Pancreas (tissue), 10 donors: ENCODE measurements at regions not wholly inside any gene's neighbourhood (a gene's known extent, or its start where the extent isn't known, plus 50 kb on each side); places are given as distances from the start of the nearest gene placed in this dataset.

Experiments used
- ATAC-seq, 4 donors: fragments of 200-7000 bp; cut with Tn5 transposase; one replicate each; pipeline versions ENCODE4 v1.8.0 to v1.9.1; 2020; ENCODE audit warnings: mild to moderate bottlenecking in 4 of 4, moderate library complexity in 4 of 4
- DNase-seq, 6 donors: peaks; one replicate each; pipeline ENCODE4 v3.0.0-alpha.2; 2020
- FAIRE-seq: peaks from 2 replicates; lab custom pipeline; 2012; peaks lifted over from hg19 to GRCh38; lab: Jason Lieb, UNC
- H3K27ac ChIP-seq, 4 donors: fragments of 200-600 bp; sonication (generic); 1 replicate in 3 of 4; 2 replicates in 1 of 4; pipeline versions ENCODE4 v1.5.0 to v1.8.0; 2020
- H3K27me3 ChIP-seq, 4 donors: fragments of 200-600 bp; one replicate each; pipeline ENCODE4 v1.8.0; 2021
- H3K36me3 ChIP-seq, 3 donors: fragments of 200-600 bp; sonication (generic) in 1 of 3; one replicate each; pipeline versions ENCODE4 v1.5.0 to v1.8.0; 2020 to 2021
- H3K4me1 ChIP-seq, 3 donors: fragments of 200-600 bp; one replicate each; pipeline ENCODE4 v1.8.0; 2021
- H3K4me3 ChIP-seq, 4 donors: fragments of 200-600 bp; sonication (generic) in 2 of 4; one replicate each; pipeline versions ENCODE4 v1.5.0 to v1.8.0; 2020 to 2021
- H3K9me3 ChIP-seq, 4 donors: fragments of 200-600 bp; one replicate each; pipeline ENCODE4 v1.8.0; 2021
- CTCF ChIP-seq, 4 donors: fragments of 200-600 bp; sonication (generic) in 3 of 4; IDR thresholded peaks; one replicate each; pipeline versions ENCODE4 v1.5.0 to v1.8.0; 2021; ENCODE audit warnings: antibody characterized with exemption in 4 of 4
- WGBS, 2 donors: extraction: QIAGEN DNeasy Blood & Tissue Kit; methylation state at CpG; one replicate each; pipeline ENCODE4 v1.1.7; 2013; 5-methylcytosine and 5-hydroxymethylcytosine counted together
- intact Hi-C, 3 donors: fragments of 100-400 bp; cut with DNase I; formaldehyde crosslinking; loops; one replicate each; pipeline versions ENCODE4 v1.11.1 to v1.14.2; 2022
- donor health status: healthy with polysubstance abuse.
- donor health status: DM: no; HTN: no; CAD: no; lungs with moderate emphysema.
- donor health status: DM: no; HTN: no; CAD: no.
- donor health status: control.
- donor health status: control.
- donor health status: Bipolar disorder and iron deficiency.
- donor health status: DM: yes; HTN: yes; CAD: no.
- donor health status: DM: no; HTN: no; CAD: no.
- donor health status: DM: no; HTN: no; CAD: no.
- donor health status: DM: yes; HTN: yes; CAD: no.

GRCh38 chr13:59363313-59363712 lies 800.4 kb downstream of the DIAPH3 start:
- Histone ChIP-seq H3K27ac (no peak overlapping the region), H3K36me3 (no peaks in the 10 kb centered on the region), H3K4me1 (peaks cover 0 to 6% (median 2%) of the 10 kb centered on the region in 3 donors), H3K27me3 (no peaks in the 10 kb centered on the region), H3K9me3 (no peaks in the 10 kb centered on the region), H3K4me3 (no peak overlapping the region)
- TF ChIP-seq CTCF (IDR thresholded peaks at IDR 0.05): no peak
- ATAC-seq (peak in 1 of 4 donors; percentile 17), FAIRE-seq (no peak), DNase-seq (no peak)
- 54 to 65% methylated on average over 3 of the region's 3 CpGs for WGBS, 2 donors
- intact Hi-C loops: no loop called here

- no peak for TF ChIP-seq CTCF (IDR thresholded peaks at IDR 0.05)
- Histone ChIP-seq H3K4me1 (peaks cover 0 to 5% (median 2%) of the 10 kb centered on the region in 3 donors), H3K4me3 (no peak overlapping the region), H3K9me3 (no peaks in the 10 kb centered on the region), H3K27me3 (no peaks in the 10 kb centered on the region), H3K27ac (no peak overlapping the region), H3K36me3 (no peaks in the 10 kb centered on the region)
- DNase-seq (no peak), FAIRE-seq (no peak), ATAC-seq (no peak)
- WGBS, 2 donors: 75 to 76% methylated on average over 4 of the region's 4 CpGs
- intact Hi-C loops: no loop called here
Measured at GRCh38 chr13:59363947-59364346, 799.8 kb downstream of the DIAPH3 start.

GRCh38 chr13:59364641-59365085 lies 799.1 kb downstream of the DIAPH3 start:
- Histone ChIP-seq H3K4me3 (no peak overlapping the region), H3K27ac (no peak overlapping the region), H3K4me1 (peaks cover 0 to 9% (median 5%) of the 10 kb centered on the region in 3 donors), H3K36me3 (no peaks in the 10 kb centered on the region), H3K9me3 (no peaks in the 10 kb centered on the region), H3K27me3 (no peaks in the 10 kb centered on the region)
- 84 to 86% methylated on average over 7 of the region's 7 CpGs for WGBS, 2 donors
- intact Hi-C loops: no loop called here
- no peak for TF ChIP-seq CTCF (IDR thresholded peaks at IDR 0.05)
- DNase-seq (no peak), FAIRE-seq (no peak), ATAC-seq (peak in 3 of 4 donors; percentile 16 to 65 (median 52))

GRCh38 chr13:59367467-59367866 lies 796.3 kb downstream of the DIAPH3 start:
- DNase-seq (no peak), FAIRE-seq (no peak), ATAC-seq (no peak)
- no peaks in the 10 kb centered on the region for H3K9me3 ChIP-seq
- intact Hi-C loops: no loop called here
- no peaks in the 10 kb centered on the region for H3K36me3 ChIP-seq
- 87 to 95% methylated on average over 5 of the region's 5 CpGs for WGBS, 2 donors
- no peak overlapping the region for H3K4me3 ChIP-seq
- TF ChIP-seq CTCF (IDR thresholded peaks at IDR 0.05): no peak
- no peaks in the 10 kb centered on the region for H3K27me3 ChIP-seq
- peaks cover 0 to 9% (median 5%) of the 10 kb centered on the region in 3 donors for H3K4me1 ChIP-seq
- H3K27ac ChIP-seq: no peak overlapping the region

- H3K36me3 ChIP-seq: no peaks in the 10 kb centered on the region
- TF ChIP-seq CTCF (IDR thresholded peaks at IDR 0.05): no peak
- DNase-seq: no peak
- H3K9me3 ChIP-seq: no peaks in the 10 kb centered on the region
- ATAC-seq: no peak
- no peaks in the 10 kb centered on the region for H3K27me3 ChIP-seq
- 95 to 96% methylated on average over 3 of the region's 3 CpGs for WGBS, 2 donors
- FAIRE-seq: no peak
- H3K4me3 ChIP-seq: no peak overlapping the region
- intact Hi-C loops: no loop called here
- peaks cover 0 to 9% (median 5%) of the 10 kb centered on the region in 3 donors for H3K4me1 ChIP-seq
- no peak overlapping the region for H3K27ac ChIP-seq
Measured at GRCh38 chr13:59367904-59368303, 795.8 kb downstream of the DIAPH3 start.
